Hematopoietic multipotent progenitor cell treated with erythropoietin and hydrocortisone succinate and interleukin-3 and kit ligand, for 15 days (in vitro differentiated cells): ENCODE measurements at regions not wholly inside any gene's neighbourhood (a gene's known extent, or its start where the extent isn't known, plus 50 kb on each side); places are given as distances from the start of the nearest gene placed in this dataset.

Source experiments
- DNase-seq: peaks from one replicate; pipeline ENCODE4 v3.0.0-alpha.2; 2015; ENCODE audit warnings: low spot score

DNA sequence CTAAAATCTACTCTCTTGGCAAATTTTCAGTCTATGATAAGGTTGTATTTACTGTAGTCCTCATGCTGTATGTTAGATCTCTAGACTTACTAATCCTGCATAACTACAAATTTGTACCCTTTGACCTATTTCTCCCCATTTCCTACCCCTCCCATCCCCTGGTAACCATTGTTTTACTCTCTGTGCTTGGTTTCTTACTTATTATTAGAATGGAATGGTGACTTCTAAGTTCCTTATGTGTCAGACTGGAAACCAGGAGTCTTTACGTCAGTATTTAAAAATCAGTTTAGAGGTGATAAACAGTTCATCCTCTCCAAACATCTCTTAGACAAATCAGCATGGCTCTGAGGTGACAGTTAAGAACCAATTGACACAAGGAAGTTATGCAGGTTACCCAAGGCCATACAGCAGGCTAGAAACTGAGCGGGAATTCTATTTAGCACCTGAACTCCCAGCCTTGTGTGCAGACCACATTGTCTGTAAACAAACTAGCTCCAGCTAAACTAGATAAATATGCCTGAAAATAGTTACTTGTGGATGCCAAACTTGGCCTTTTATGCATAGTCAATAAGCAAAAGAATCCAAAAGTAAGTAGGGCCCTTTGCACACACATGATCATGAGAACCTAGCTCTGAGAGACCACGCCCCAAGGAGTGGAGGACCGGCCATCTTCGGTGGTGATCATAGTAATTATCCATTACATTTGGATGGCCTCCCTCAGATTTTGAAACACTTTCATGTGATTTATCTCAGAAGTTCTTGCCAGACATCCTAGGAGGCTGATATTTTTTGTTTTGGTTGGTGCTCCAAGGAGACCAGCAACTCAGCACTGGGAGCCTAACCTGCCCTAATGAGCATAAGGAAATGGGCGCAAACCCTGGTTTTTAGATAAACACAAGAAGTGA lies 72.3 kb upstream of the BOC start:
- no peak for DNase-seq

DNA sequence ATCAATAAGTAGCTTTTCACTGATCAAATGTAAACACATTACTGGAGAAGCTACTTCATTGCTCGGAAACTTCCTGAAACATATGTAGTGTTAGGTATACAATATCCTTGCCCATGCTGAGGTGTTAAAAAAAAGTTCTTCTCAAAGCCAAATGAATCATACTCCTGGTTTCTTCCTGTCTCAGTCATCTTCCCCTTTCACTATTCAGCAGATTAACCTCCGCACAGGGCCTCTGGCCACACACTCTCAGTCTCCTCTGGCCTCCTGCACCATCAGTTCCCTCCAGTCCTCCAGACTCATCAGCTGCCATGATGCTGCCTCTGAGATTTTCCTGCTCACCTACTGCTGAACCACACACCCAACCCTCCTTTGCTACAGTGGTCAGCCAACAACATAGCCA lies 70.5 kb upstream of the BOC start:
- no peak for DNase-seq

- DNase-seq, result no peak
Measured at GRCh38 chr3:113141543-113141942, 69.8 kb upstream of the BOC start.

DNA sequence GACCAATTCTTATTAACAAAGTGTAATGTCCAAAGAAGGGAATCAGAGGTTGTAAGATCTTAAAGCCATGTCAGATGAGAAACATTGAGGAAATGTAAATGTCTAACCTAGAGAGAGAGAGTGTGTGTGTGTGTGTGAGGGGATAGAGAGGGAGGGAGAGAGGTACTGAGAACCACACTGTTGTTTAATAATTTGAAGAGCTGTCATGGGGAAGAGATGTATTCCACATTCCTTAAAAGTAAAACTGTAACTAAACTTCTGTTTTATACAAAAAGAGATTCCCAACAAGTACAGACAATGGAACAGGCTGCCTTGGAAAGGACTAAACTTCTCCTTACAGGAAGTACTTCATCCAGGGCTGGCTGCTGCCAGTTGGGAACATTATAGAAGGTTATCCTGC lies 68.9 kb upstream of the BOC start:
- DNase-seq, result no peak

GRCh38 chr3:113143353-113143752 lies 68.0 kb upstream of the BOC start:
- no peak for DNase-seq

GRCh38 chr3:113147681-113148261 lies 63.6 kb upstream of the BOC start:
- DNase-seq, result no peak

DNA sequence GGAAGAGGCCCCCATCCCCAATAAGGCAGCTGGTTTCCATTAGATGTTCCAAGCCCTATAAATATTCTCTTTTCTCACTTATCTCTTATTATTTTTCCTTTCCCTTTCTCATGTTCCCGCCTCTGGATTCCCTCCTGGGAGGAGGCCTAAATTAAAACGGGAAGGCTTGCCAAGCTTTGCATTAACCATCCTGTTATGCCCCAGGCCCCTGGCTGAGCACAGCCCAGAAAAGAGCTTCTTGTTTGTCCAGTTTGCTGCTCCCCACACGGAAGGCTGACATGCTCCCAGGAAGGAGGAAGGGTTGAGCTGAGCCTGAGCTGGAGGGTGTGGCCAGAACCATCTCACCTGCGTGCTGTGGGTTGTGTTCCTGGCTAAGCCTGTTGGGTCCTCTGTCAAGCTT lies 63.1 kb upstream of the BOC start:
- no peak for DNase-seq

DNA sequence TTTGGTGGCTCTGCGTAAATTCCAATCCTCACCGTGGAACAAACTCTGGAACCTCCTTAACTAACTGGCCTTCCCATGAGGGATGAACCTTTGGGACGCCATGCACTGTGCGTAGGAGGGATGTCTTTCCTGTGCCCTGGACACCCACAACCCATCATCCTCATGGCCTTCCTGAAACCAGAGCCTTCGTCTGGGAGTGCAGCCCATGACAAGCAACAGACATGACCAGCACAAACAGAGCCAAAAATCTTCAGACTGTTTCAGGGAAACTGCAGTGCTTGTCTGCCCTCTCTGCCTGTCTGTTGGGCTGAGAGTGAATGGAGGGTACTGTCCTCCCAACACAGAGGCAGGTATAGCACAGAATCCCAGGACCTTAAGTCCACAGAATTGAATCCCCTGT lies 61.1 kb upstream of the BOC start:
- DNase-seq, result no peak

GRCh38 chr3:113151461-113152031 lies 59.8 kb upstream of the BOC start:
- no peak for DNase-seq

GRCh38 chr3:113152849-113153248 lies 58.5 kb upstream of the BOC start:
- DNase-seq, result no peak

DNA sequence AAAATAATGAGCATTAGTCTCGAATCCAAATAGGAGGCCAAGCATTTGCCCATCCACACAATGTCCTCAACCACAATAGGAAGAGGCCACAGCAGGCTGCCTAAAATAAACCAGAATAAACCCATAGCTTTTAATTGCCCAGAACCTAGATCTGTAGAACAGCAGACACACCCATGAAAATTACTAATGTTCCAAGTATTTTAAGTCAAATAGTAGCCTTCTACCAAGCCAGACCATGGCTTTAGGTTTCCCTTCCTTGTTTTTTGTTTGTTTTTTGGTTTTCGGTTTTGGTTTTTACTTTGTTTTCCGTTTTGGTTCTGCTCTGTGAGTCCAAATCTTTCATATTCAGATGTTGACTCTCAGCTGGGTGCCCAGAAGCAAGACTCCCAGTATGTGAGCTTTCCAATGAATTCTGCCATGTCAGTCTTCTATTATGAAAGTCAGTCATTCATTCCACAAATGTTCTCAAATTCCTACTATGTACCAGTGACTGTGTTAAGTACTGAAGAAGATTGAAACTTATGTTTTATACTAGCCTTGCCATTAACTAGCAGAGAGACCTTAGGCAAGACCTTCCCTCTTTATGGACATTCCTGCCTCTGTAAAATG lies 57.8 kb upstream of the BOC start:
- no peak for DNase-seq

DNA sequence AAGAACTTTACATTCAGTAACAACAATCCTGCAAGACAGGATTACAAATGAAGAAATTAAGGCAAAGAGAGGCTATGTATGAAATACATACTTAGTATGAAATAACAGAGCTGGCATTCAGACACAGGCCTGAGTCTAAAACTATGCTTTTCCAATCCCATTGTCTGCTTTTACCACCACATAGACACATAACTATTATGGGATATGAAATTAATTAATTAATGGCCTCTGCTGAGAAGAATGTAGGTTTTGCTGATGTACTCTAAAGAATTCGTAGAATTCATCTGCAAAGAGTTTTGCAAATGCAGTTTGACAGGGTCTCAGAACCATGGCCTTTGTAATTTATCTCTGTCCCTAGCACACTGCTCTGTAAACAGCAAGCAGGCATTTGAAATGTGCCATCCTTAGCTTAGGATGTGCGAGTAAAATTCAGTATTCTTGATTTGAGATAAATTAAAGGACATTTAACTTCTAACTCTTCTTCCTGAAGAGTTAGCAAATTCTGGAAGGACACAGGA lies 54.5 kb upstream of the BOC start:
- DNase-seq, result no peak

DNA sequence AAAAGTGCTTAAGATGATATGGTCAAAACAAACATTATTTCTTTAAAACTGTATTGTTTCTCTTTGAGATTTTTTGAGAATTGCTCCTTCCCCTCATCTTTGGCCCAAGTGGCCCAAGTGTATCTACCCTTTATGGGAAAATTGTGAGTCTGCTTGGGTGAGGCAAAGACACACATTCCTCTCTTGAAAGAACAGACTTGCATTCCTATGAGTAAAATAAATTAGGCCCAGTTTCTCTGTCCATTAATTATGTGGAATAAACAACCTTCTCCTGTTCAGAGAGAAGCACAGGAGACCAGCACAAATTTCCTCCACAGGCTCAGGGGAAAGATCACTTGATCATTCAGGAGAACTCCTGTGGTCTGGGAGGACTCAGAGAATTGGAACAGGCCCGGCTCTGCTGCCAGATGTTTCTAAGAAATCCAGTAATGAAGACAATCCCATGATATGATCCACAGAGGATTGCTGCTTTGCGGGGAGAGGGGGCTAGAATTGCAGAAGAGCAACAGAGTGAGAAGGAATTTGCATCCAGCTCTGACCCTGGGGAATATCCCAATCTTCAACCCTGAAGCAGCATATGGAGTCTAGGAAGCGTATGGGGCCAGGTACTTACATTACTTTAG lies 53.8 kb upstream of the BOC start:
- DNase-seq, result no peak

- DNase-seq, result no peak
Measured at GRCh38 chr3:113158171-113158570, 53.2 kb upstream of the BOC start.
